Right lobe of liver (tissue), 4 donors: ENCODE measurements at regions not wholly inside any gene's neighbourhood (a gene's known extent, or its start where the extent isn't known, plus 50 kb on each side); places are given as distances from the start of the nearest gene placed in this dataset.

Experiments used
- CTCF ChIP-seq, 4 donors: fragments of 200-600 bp in 3 of 4; fragments of 450-650 bp in 1 of 4; IDR thresholded peaks; one replicate each; pipeline versions ENCODE4 v1.5.1 to v1.8.0; 2016 to 2022; ENCODE audit warnings: antibody characterized with exemption in 4 of 4, mild to moderate bottlenecking in 2 of 4
- POLR2A ChIP-seq: fragments of 450-650 bp; IDR thresholded peaks from one replicate; pipeline ENCODE4 v1.6.1; 2017; ENCODE audit warnings: antibody characterized with exemption, mild to moderate bottlenecking
- donor health status: DM: no; HTN: no; CAD: no.
- donor health status: DM: no; HTN: no; CAD: no.
- donor health status: DM: no; HTN: yes; CAD: no.

DNA sequence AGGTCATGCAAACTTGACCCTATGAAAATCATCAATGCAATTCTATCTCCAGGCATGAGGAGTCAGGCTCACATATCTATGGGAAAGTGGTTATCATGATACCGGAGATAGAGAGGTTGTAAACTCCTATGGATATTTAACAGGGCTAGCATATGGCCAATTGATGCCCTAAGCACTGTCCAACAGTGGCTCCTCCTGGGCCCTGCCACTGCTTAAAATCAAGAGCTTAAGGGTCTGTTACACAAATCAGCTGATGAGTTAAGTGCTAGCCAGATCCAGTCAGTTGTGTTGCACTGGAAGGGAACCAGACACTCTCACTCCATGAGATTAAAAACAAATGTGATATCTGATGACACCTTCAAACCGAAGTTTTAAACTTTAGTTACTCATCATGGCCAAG lies 337.6 kb downstream of the STIM2 start:
- TF ChIP-seq POLR2A (no peak), CTCF (IDR thresholded peaks at IDR 0.05) (no peak)
